Endometrium (tissue), 2 donors: ENCODE measurements at regions not wholly inside any gene's neighbourhood (a gene's known extent, or its start where the extent isn't known, plus 50 kb on each side); places are given as distances from the start of the nearest gene placed in this dataset.
"Not testable (repeated sequence)": the region's sequence is repeated elsewhere in the genome, so short reads cannot be mapped to it uniquely, and the experiment has no call there.

Source experiments
- FAIRE-seq: peaks from 2 replicates; lab custom pipeline; 2012; peaks lifted over from hg19 to GRCh38; lab: Jason Lieb, UNC
- donor health status: control.
- donor health status: control.

- no peak for FAIRE-seq
These were observed 1413.8 kb downstream of the SI start for GRCh38 chr3:163664466-163664865.

DNA sequence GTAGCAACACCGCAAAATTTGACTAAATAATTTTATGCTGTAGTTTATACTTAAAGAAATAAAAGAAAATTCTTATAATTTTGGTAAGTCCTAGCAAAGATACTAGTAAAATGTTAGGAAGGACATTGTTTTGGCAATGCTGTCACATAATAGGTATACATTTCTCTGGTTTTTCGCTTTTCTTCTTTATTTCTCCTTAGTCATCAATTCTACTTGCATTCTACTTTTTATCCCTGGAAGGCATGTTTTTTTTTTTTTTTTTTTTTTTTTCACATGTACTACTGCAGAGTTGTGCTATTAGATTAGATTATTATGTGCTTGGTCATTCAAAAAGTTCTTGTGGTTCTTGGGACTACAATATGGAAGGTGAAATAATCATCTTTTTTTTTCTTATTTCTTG lies 1421.2 kb downstream of the SI start:
- no peak for FAIRE-seq

DNA sequence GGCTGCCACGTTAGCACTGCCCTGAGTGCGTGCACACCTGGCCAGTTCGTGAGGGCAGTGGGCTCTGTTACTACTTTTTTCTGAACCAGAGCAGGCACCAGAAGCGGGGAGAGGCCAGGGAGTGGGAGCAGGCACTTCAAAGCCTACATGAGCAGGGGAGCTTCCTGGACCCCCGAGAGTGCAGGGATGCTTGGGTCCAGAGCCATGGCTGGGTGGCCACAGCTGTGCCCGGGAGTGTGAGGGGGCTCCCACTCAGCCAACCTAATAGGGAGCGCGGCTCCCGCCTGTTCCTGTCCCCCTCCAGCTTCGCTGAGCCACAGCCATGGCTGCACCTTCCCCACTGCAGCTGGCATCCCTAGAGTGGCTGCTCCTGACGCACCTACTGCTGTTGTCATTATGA lies 1423.3 kb downstream of the SI start:
- no peak for FAIRE-seq

- no peak for FAIRE-seq
These were observed 1434.1 kb downstream of the SI start for GRCh38 chr3:163644172-163644571.

DNA sequence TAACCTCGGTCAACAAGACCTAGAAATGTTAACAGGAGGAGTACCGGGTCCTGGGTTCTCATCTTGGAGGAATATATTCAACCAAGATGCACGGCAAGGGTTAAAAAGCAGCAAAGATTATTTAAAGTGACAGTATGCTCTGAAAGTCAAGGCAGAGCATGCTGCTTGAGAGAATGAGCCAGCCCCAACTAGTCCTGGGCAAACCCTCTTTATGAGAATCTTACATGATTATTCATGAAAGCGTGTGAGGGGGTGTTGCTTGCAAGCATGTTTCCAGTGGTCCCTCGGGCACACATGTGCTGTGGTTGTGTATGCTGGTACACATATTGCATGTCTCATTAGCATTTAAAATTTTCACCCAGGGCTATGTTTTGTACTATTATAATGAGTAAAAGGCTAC lies 1445.6 kb downstream of the SI start:
- no peak for FAIRE-seq

- FAIRE-seq, result no peak
These were observed 1451.5 kb downstream of the SI start for GRCh38 chr3:163626753-163627152.

GRCh38 chr3:163622384-163622783 lies 1455.9 kb downstream of the SI start:
- no peak for FAIRE-seq

DNA sequence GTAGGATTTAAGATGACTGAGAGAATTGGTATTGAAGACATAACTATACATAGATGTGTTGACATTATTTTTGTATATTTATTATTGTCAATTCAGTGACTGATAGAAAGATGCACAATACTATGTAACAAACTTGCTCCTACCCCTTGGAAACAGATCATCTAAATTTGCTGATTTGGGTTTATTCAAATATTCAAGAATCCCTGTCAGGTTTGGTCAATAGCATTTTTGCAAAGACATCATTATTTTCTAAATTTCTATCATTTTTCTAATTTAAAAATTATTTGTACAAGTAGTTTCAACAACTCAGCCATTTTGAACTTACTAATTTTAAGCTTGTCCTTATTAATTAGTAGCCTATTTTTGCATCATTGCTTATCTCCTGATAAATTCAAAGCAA lies 1463.4 kb downstream of the SI start:
- FAIRE-seq, result no peak

DNA sequence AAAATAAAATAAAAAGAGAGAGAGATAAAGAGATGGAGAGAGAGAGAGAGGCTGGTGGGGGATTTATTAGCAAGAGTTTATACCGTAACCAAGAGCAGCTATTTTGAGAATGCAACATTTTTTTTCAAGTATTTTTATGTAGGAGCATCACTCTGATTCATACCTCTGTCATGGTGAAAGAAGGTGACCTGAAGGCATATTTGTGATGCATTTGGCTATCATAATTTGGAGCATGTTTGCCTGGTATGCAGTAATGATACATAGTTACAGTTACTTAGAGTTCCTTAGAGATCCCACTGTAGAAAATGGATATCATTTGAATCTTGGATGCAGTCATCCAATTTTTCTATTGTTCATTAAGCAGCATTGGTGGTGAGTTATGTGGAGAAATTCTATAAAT lies 1472.4 kb downstream of the SI start:
- FAIRE-seq, result no peak

- FAIRE-seq, result no peak
These were observed 1476.9 kb downstream of the SI start for GRCh38 chr3:163601426-163601825.

- FAIRE-seq, result no peak
These were observed 1491.0 kb downstream of the SI start for GRCh38 chr3:163587342-163587741.

DNA sequence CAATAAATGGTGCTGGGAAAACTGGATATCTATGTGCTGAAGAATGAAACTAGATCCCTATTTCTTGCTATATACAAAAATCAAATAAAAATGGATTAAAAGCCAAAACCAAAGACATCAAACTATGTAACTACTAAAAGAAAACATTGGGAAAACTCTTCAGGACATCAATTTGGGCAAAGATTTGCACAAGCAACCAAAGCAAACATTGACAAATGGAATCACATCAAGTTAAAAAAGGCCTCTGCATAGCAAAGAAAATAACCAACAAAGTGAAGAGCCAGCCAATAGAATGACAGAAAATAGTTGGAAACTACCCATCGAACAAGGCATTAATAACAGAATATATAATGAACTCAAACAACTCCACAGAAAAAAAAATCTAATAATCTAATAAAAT lies 1495.3 kb downstream of the SI start:
- no peak for FAIRE-seq

- no peak for FAIRE-seq
These were observed 1501.0 kb downstream of the SI start for GRCh38 chr3:163577271-163577670.

GRCh38 chr3:163576314-163576713 lies 1502.0 kb downstream of the SI start:
- FAIRE-seq, result no peak

DNA sequence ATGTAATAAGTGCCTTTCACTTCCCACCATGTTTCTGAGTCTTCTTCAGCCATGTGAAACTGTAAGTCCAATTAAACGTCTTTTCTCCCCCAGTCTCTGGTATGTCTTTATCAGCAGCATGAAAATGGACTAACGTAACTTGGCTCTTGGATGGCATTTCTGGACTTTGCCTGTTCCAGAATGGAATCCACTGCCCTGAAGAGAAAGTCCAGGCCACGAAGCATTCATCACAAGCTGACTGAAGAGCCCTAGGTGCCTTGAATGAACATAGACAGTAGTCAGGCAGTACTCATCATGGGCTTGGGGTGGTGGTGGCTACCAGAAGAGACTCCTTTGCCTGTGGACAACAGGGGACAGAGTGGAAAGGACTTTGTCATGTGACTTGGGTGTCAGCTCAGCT lies 1505.0 kb downstream of the SI start:
- no peak for FAIRE-seq

DNA sequence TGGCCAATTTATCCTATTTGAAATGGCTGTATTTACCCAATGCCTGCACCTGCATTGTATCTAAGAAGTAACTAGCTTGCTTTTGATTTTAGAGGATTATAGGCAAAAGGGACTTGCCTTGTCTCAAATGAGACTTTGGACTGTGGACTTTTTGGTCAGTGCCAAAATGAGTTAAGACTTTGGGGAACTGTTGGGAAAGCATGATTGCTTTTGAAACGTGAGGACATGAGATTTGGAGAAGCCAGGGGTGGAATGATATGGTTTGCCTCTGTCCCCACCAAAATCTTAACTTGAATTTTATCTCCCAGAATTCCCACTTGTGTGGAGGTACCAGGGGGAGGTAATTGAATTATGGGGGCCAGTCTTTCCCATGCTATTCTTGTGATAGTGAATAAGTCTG lies 1505.4 kb downstream of the SI start:
- FAIRE-seq, result no peak

GRCh38 chr3:163563485-163563884 lies 1514.8 kb downstream of the SI start:
- no peak for FAIRE-seq

GRCh38 chr3:163562625-163563024 lies 1515.7 kb downstream of the SI start:
- no peak for FAIRE-seq

DNA sequence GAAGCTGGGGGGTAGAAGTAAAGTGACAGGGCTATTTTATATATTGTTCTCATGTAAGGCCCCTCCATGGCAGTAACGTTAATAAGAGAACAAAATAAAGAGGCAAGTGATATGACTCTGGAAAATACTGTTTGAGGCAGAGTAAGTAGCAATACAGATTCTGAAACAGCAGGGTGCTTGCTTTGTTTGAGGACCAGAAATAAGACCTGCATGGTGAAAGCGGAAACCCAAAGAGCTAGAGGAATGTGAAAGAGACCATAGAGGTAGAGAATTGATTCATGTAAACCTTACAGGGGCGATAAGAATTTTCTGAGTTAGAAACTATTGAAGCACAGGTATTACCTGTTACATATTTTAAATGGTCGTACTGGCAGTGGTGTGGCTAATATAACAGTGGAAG lies 1517.1 kb downstream of the SI start:
- FAIRE-seq, result no peak

DNA sequence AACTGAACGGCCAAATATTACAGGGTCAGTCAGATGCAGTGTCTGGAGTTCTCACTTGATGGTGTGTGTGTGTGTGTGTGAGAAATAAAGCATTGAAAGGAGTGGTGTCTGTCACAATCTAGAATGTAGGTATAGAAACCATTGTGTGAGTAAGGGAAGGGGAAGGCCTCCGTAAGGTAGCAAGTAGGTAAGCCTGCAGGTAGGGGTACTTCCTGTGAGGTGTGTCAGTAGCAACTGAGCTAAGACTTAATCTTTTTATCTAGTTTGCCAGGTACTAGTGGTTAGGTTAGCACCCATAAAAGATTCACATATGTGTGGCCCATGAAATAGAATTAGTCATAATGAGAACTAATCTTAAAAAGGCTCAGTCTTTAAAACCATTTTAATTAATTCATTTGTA lies 1517.8 kb downstream of the SI start:
- no peak for FAIRE-seq

DNA sequence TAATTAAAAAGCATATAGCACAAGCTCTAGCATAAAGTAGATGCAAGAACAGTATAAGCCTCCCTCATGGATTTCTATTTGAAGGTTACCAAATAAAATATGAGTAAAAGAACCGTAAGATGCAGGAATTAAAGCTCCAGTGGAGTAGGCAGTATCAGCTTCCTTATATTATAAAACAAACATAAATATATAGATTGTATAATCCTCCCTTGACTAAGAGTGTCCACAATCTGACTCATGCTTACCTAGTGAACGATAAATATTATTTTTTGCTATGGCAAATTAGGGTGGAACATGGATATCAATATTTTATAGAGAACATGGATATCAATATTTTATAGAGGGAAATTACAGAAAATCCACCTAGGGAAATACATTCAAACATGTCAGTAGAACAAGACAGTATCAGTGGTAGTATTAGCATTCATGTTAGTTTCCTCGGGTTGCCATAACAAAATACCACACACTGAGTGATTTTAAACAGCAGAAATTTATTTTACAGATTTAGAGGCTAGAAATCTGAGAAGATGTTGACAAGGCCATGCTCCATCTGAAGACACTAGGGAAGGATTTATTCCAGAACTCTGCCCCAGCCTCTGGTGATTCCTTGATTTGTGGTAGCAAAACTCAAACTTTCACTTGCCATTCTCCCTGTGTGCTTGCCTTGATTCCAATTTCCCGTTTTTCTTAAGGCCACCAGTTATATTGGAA lies 1521.3 kb downstream of the SI start:
- FAIRE-seq, result no peak

DNA sequence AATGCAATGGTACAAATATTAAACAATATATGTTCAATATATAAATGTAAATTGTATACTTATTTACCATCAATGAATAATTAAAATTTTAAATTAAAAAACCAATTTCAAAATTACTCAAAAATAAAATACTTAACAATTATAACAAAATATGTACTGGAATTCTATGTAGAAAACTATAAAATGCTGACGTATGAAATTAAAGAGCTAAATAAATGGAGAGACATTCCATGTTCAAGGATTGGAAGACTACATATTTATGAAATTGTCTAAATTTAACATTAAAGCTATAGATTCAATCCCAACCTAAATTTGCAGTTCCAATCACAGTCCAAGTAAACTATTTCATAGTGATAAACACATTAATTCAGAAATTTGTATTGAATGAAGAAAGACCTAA lies 1522.4 kb downstream of the SI start:
- FAIRE-seq, result peak; percentile 31

- FAIRE-seq, result no peak
These were observed 1525.7 kb downstream of the SI start for GRCh38 chr3:163552659-163552966.

- not testable (repeated sequence) for FAIRE-seq
These were observed 1526.2 kb downstream of the SI start for GRCh38 chr3:163551915-163552658.
